ENCODE measurements at regions not wholly inside any gene's neighbourhood (a gene's known extent, or its start where the extent isn't known, plus 50 kb on each side); places are given as distances from the start of the nearest gene placed in this dataset.

DNA sequence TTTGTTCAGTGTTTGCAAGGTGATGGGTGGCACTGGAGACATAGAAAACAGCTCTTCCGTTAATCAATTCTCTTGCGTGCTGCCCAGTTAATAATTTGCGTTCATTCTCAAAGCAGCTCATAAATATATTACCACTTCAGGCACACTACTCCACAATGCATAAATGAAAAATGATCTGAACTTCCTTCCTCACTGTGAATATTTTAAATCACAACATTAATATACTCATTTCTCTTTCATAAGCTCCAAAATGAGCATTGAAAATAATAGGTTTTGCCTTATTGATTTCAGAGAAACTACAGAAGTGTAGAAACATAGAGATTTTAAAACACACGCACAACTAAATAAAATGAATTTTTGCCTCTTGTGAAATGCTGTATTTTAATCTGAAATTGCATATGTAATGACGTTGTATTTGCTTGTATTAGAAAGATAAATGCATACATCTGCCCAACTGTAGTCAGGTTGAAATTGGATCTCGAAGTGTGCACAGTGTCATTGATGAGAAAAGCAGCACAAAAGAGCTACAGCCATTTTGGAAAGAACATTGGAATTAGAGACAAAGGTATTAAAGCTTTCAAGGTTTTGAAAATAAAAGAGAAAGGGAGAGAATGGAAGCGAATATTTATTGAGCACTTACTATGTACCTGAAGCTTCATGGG, 350.5 kb downstream of the LPIN1 start:
- TF ChIP-seq CTCF (IDR thresholded peaks at IDR 0.05) (no peak), POLR2A (IDR thresholded peaks at IDR 0.05) (no peak)

All from Peyer's patch (tissue), 4 donors.